Activated T-cell treated with anti-CD3 and anti-CD28 coated beads for 1 hour (primary cell): ENCODE measurements at regions not wholly inside any gene's neighbourhood (a gene's known extent, or its start where the extent isn't known, plus 50 kb on each side); places are given as distances from the start of the nearest gene placed in this dataset.

Experiments used
- DNase-seq: peaks from one replicate; pipeline ENCODE4 v3.0.0-alpha.2; 2020; ENCODE audit warnings: low read depth

- no peak for DNase-seq
Observed at GRCh38 chr18:73733806-73734314, 413.8 kb downstream of the FBXO15 start.

GRCh38 chr18:73733376-73733775 is 414.3 kb downstream of the FBXO15 start:
- DNase-seq: no peak

- DNase-seq: no peak
Observed at GRCh38 chr18:73728657-73729056, 419.0 kb downstream of the FBXO15 start.

- DNase-seq: no peak
Observed at GRCh38 chr18:73724958-73725357, 422.7 kb downstream of the FBXO15 start.

- DNase-seq: no peak
Observed at GRCh38 chr18:73719611-73720010, 428.0 kb downstream of the FBXO15 start.

- DNase-seq: no peak
Observed at GRCh38 chr18:73717570-73717969, 430.1 kb downstream of the FBXO15 start.

- DNase-seq: no peak
Observed at GRCh38 chr18:73715210-73715670, 432.4 kb downstream of the FBXO15 start.

- DNase-seq: no peak
Observed at GRCh38 chr18:73714466-73714865, 433.2 kb downstream of the FBXO15 start.

GRCh38 chr18:73711256-73711655 is 436.4 kb downstream of the FBXO15 start:
- no peak for DNase-seq

- DNase-seq: no peak
Observed at GRCh38 chr18:73708591-73708990, 439.0 kb downstream of the FBXO15 start.

- no peak for DNase-seq
Observed at GRCh38 chr18:73707035-73707434, 440.6 kb downstream of the FBXO15 start.

- DNase-seq: no peak
Observed at GRCh38 chr18:73697353-73697752, 450.3 kb downstream of the FBXO15 start.

- DNase-seq: no peak
Observed at GRCh38 chr18:73696698-73697097, 450.9 kb downstream of the FBXO15 start.

GRCh38 chr18:73696171-73696570 is 451.5 kb downstream of the FBXO15 start:
- no peak for DNase-seq

- DNase-seq: no peak
Observed at GRCh38 chr18:73693091-73693490, 454.5 kb downstream of the FBXO15 start.

- DNase-seq: no peak
Observed at GRCh38 chr18:73691624-73692023, 456.0 kb downstream of the FBXO15 start.

GRCh38 chr18:73691118-73691517 is 456.5 kb downstream of the FBXO15 start:
- no peak for DNase-seq

GRCh38 chr18:73690222-73690621 is 457.4 kb downstream of the FBXO15 start:
- no peak for DNase-seq

- no peak for DNase-seq
Observed at GRCh38 chr18:73688851-73689711, 458.6 kb downstream of the FBXO15 start.

- no peak for DNase-seq
Observed at GRCh38 chr18:73688161-73688560, 459.5 kb downstream of the FBXO15 start.

GRCh38 chr18:73684647-73685046 is 463.0 kb downstream of the FBXO15 start:
- no peak for DNase-seq

GRCh38 chr18:73683409-73684238 is 464.0 kb downstream of the FBXO15 start:
- DNase-seq: no peak

GRCh38 chr18:73681912-73682311 is 465.7 kb downstream of the FBXO15 start:
- DNase-seq: no peak
